ENCODE measurements at regions not wholly inside any gene's neighbourhood (a gene's known extent, or its start where the extent isn't known, plus 50 kb on each side); places are given as distances from the start of the nearest gene placed in this dataset.

DNA sequence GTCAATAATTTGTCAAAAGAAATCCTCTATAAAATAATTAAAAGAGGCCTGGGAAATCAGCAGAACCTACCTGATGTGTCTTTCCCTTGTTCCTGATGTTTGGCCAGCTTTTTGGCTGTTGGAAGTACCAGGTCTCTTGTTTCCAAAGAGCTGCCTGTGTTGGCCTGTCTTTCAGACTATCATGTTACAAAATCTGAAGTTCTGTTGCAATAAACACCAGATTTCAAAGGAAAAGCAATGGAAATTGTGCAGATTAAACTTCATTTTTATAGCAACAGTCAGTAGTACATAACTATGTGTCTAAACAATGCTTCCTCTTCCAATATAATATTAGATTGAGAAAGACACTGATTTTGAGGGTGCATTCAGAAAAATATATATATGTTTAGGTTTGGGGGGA is 647.2 kb upstream of the CXADR start:
- H3K9me3 Mint-ChIP-seq, result no peaks in the 10 kb centered on the region
- H3K36me3 Mint-ChIP-seq, result no peaks in the 10 kb centered on the region
- H3K27me3 Mint-ChIP-seq, result no peaks in the 10 kb centered on the region
- H3K4me3 Mint-ChIP-seq, result no peak overlapping the region
- H3K27ac Mint-ChIP-seq, result no peak overlapping the region
- peaks cover 6% of the 10 kb centered on the region for H3K4me1 Mint-ChIP-seq (ENCODE audit: unreplicated experiment)
- TF ChIP-seq, protein P1, sequence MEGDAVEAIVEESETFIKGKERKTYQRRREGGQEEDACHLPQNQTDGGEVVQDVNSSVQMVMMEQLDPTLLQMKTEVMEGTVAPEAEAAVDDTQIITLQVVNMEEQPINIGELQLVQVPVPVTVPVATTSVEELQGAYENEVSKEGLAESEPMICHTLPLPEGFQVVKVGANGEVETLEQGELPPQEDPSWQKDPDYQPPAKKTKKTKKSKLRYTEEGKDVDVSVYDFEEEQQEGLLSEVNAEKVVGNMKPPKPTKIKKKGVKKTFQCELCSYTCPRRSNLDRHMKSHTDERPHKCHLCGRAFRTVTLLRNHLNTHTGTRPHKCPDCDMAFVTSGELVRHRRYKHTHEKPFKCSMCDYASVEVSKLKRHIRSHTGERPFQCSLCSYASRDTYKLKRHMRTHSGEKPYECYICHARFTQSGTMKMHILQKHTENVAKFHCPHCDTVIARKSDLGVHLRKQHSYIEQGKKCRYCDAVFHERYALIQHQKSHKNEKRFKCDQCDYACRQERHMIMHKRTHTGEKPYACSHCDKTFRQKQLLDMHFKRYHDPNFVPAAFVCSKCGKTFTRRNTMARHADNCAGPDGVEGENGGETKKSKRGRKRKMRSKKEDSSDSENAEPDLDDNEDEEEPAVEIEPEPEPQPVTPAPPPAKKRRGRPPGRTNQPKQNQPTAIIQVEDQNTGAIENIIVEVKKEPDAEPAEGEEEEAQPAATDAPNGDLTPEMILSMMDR (conservative IDR thresholded peaks at IDR 0.05), result no peak
- DNase-seq (ENCODE audit: extremely low spot score, unreplicated experiment), result no peak

DNA sequence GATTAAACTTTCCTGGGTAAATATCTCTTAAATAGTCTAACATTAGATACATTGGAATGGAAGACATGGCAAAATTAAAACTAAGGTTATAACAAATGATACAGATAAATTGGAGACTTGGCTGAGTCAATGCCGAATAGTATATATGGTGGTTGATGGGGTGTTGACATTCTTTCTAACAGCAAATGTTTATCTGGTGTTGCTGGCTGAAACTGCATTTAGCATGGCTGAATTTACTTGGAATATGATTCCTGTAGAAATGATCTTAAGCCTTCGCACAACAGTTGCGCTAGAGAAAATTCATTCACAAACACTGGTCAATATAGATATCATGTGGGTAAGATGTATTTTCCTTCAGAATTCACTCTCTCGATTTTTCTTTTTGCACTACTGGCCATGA is 646.0 kb upstream of the CXADR start:
- TF ChIP-seq, protein P1 (conservative IDR thresholded peaks at IDR 0.05), result no peak
- H3K9me3 Mint-ChIP-seq, result no peaks in the 10 kb centered on the region
- H3K27me3 Mint-ChIP-seq, result no peaks in the 10 kb centered on the region
- H3K4me1 Mint-ChIP-seq (ENCODE audit: unreplicated experiment), result peaks cover 6% of the 10 kb centered on the region
- no peak overlapping the region for H3K4me3 Mint-ChIP-seq
- H3K27ac Mint-ChIP-seq, result no peak overlapping the region
- DNase-seq (ENCODE audit: extremely low spot score, unreplicated experiment), result no peak
- H3K36me3 Mint-ChIP-seq, result no peaks in the 10 kb centered on the region

DNA sequence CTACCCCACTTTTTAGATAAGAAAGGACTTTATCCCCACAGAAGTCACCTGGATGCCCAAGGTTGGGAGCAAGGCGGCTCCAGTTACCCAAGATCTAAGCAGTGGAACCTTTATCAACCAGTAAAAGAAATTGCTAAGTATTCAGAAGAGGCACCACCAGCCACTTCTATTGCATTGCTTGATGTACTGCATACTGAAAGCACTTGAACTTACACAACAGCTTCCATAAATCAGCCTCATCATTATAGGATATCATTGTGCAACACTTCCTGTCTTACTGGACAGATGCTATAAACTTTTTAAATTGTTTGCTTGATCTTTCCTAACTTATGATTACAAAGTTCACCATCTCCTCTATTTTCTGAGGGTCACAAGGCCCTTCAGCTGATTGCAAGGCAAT is 642.7 kb upstream of the CXADR start:
- H3K9me3 Mint-ChIP-seq, result peaks cover 5% of the 10 kb centered on the region
- TF ChIP-seq, protein P1 (conservative IDR thresholded peaks at IDR 0.05), result no peak
- H3K36me3 Mint-ChIP-seq, result no peaks in the 10 kb centered on the region
- H3K27me3 Mint-ChIP-seq, result no peaks in the 10 kb centered on the region
- H3K4me3 Mint-ChIP-seq, result no peak overlapping the region
- H3K4me1 Mint-ChIP-seq (ENCODE audit: unreplicated experiment), result peaks cover 16% of the 10 kb centered on the region
- no peak overlapping the region for H3K27ac Mint-ChIP-seq
- no peak for DNase-seq (ENCODE audit: extremely low spot score, unreplicated experiment)

DNA sequence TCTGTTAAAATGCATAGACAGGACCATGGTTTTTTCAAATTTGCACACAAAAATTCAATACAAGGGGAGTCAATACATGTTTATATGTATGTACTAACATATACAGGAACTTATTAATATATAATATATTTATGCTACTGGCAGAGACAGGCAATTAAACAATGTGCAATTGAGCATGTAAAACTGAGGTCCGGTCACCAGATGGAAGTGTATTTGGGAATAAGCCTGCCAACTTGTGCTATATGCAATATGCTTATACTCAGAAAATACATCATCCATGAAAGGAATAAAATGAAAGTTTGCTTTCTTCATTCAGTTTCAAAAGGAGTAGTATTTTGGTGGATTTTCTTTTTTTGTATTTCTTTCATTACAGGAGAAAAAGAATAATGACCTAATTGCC is 640.2 kb upstream of the CXADR start:
- Mint-ChIP-seq H3K36me3 (no peaks in the 10 kb centered on the region), H3K9me3 (peaks cover 6% of the 10 kb centered on the region), H3K4me1 (ENCODE audit: unreplicated experiment) (peaks cover 16% of the 10 kb centered on the region), H3K4me3 (no peak overlapping the region), H3K27me3 (no peaks in the 10 kb centered on the region), H3K27ac (no peak overlapping the region)
- DNase-seq (ENCODE audit: extremely low spot score, unreplicated experiment), result no peak
- TF ChIP-seq, protein P1 (conservative IDR thresholded peaks at IDR 0.05), result no peak

DNA sequence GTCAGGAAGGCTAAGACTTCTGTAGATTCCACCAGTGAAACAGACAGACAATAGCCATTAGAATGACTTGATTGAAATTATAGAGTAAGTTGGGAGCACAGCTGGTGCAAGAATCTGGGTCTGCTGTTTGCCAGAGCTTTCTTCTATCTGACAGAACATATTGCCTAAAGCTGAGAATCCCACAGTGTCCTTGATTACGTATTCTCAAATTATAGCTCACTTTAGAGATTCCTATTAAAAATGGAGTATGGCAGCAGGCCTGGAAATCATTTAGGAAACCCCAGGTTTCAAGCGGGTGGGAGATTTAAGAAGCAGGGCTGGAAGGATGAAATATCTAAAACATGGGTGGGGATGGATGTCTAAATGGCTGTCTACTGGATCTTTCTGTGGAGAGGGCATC is 639.7 kb upstream of the CXADR start:
- peaks cover 4% of the 10 kb centered on the region for H3K36me3 Mint-ChIP-seq
- H3K4me1 Mint-ChIP-seq (ENCODE audit: unreplicated experiment), result peaks cover 16% of the 10 kb centered on the region
- no peak overlapping the region for H3K27ac Mint-ChIP-seq
- no peak for DNase-seq (ENCODE audit: extremely low spot score, unreplicated experiment)
- TF ChIP-seq, protein P1 (conservative IDR thresholded peaks at IDR 0.05), result no peak
- H3K4me3 Mint-ChIP-seq, result no peak overlapping the region
- peaks cover 10% of the 10 kb centered on the region for H3K9me3 Mint-ChIP-seq
- H3K27me3 Mint-ChIP-seq, result no peaks in the 10 kb centered on the region

DNA sequence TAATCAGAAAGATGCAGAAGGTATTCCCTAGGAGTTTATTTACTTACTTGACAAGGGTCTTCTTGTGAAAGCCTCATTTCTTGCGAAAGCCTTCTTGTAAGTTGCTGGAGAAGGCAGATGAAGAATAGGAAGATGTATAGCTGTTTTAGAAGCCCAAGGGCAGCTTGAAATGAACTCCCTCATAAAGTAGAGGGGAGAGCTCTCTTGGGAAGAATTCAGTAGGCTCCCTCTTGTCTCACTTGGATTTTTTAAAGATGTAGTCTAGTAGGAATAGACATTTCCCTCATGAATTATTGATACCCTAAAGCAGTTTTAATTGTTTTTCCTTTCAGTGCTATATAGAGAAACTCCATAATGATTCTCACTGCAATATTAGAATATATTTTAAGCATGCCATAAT is 639.2 kb upstream of the CXADR start:
- Mint-ChIP-seq H3K27me3 (no peaks in the 10 kb centered on the region), H3K9me3 (peaks cover 10% of the 10 kb centered on the region), H3K4me3 (no peak overlapping the region), H3K4me1 (ENCODE audit: unreplicated experiment) (peaks cover 16% of the 10 kb centered on the region), H3K36me3 (peaks cover 4% of the 10 kb centered on the region), H3K27ac (no peak overlapping the region)
- TF ChIP-seq, protein P1 (conservative IDR thresholded peaks at IDR 0.05), result no peak
- no peak for DNase-seq (ENCODE audit: extremely low spot score, unreplicated experiment)

Measured in type B pancreatic cell (in vitro differentiated cells).